ENCODE measurements at regions not wholly inside any gene's neighbourhood (a gene's known extent, or its start where the extent isn't known, plus 50 kb on each side); places are given as distances from the start of the nearest gene placed in this dataset.

DNA sequence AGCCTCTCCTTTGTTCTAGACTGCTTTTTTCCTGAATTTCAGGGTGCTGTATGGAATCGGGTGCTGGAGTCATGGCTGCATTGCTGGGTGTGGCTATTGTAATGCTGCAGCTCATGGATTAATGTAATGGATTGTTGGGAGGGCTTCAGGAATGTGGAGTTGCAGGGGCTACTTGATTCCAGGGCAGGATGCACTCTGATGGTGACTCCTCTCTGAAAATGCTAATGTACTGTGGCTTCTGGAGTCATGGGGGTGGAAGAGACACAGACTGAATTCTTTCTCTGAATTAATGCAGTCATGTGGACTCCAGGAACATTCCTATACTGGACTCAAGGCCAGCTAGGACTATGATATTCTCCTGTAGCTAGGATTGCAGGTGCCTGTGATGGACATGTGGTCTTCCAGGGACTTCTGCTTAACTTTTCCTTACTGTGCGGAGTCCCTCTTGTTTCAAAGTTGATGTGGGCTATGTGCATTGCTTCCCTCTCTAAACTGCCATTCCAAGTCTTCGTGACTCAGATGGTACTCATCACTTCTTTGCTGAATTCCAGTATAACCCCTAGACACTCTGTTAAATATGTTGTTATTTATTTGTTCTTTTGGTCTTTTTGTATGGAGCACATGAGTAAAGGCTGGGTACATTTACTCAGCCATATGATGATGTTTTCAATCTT lies 396.2 kb downstream of the KCTD16 start:
- no peaks in the 10 kb centered on the region for H3K9me3 ChIP-seq (ENCODE audit: insufficient read depth, low read length, severe bottlenecking)
- no peaks in the 10 kb centered on the region for H3K36me3 ChIP-seq (ENCODE audit: insufficient read depth, low read length)
- H3K27ac ChIP-seq (ENCODE audit: low read length) = no peak overlapping the region
- no peaks in the 10 kb centered on the region for H3K79me2 ChIP-seq (ENCODE audit: insufficient read depth, low read length)
- DNase-seq (no peak), ATAC-seq (ENCODE audit: insufficient read depth, low read depth) (no peak)
- H3K4me2 ChIP-seq (ENCODE audit: insufficient read depth, low read length) = no peak overlapping the region
- H3K27me3 ChIP-seq (ENCODE audit: insufficient read depth, low read length, poor library complexity) = no peaks in the 10 kb centered on the region
- no peak overlapping the region for H2AFZ ChIP-seq (ENCODE audit: low read depth, low read length)
- no peaks in the 10 kb centered on the region for H4K20me1 ChIP-seq (ENCODE audit: insufficient read depth, low read length)
- TF ChIP-seq CTCF (IDR thresholded peaks at IDR 0.05; ENCODE audit: borderline replicate concordance, extremely low read depth, low read length, poor library complexity, severe bottlenecking) (no peak), EZH2 (IDR thresholded peaks at IDR 0.05; ENCODE audit: borderline replicate concordance, low read depth, low read length, severe bottlenecking) (no peak)
- no peak overlapping the region for H3K9ac ChIP-seq (ENCODE audit: low read depth, low read length)
- no peaks in the 10 kb centered on the region for H3K4me1 ChIP-seq (ENCODE audit: insufficient read depth, low read length)
- H3K4me3 ChIP-seq (ENCODE audit: low read depth in 1 of 2, low read length in 2 of 2) = no peak overlapping the region

GRCh38 chr5:144549580-144549979 lies 378.9 kb downstream of the KCTD16 start:
- no peak overlapping the region for H3K4me3 ChIP-seq (ENCODE audit: low read depth in 1 of 2, low read length in 2 of 2)
- no peak overlapping the region for H3K27ac ChIP-seq (ENCODE audit: low read length)
- no peak overlapping the region for H3K4me2 ChIP-seq (ENCODE audit: insufficient read depth, low read length)
- DNase-seq = no peak
- H3K9ac ChIP-seq (ENCODE audit: low read depth, low read length) = no peak overlapping the region
- H4K20me1 ChIP-seq (ENCODE audit: insufficient read depth, low read length) = no peaks in the 10 kb centered on the region
- no peaks in the 10 kb centered on the region for H3K9me3 ChIP-seq (ENCODE audit: insufficient read depth, low read length, severe bottlenecking)
- H3K36me3 ChIP-seq (ENCODE audit: insufficient read depth, low read length) = no peaks in the 10 kb centered on the region
- TF ChIP-seq EZH2 (IDR thresholded peaks at IDR 0.05; ENCODE audit: borderline replicate concordance, low read depth, low read length, severe bottlenecking) (no peak), CTCF (IDR thresholded peaks at IDR 0.05; ENCODE audit: borderline replicate concordance, extremely low read depth, low read length, poor library complexity, severe bottlenecking) (no peak)
- H3K79me2 ChIP-seq (ENCODE audit: insufficient read depth, low read length) = no peaks in the 10 kb centered on the region
- H3K4me1 ChIP-seq (ENCODE audit: insufficient read depth, low read length) = no peaks in the 10 kb centered on the region
- H3K27me3 ChIP-seq (ENCODE audit: insufficient read depth, low read length, poor library complexity) = no peaks in the 10 kb centered on the region
- no peak overlapping the region for H2AFZ ChIP-seq (ENCODE audit: low read depth, low read length)
- ATAC-seq (ENCODE audit: insufficient read depth, low read depth) = no peak

GRCh38 chr5:144548936-144549335 lies 378.3 kb downstream of the KCTD16 start:
- no peak overlapping the region for H2AFZ ChIP-seq (ENCODE audit: low read depth, low read length)
- H3K9ac ChIP-seq (ENCODE audit: low read depth, low read length) = no peak overlapping the region
- no peaks in the 10 kb centered on the region for H3K4me1 ChIP-seq (ENCODE audit: insufficient read depth, low read length)
- no peak overlapping the region for H3K4me3 ChIP-seq (ENCODE audit: low read depth in 1 of 2, low read length in 2 of 2)
- H3K79me2 ChIP-seq (ENCODE audit: insufficient read depth, low read length) = no peaks in the 10 kb centered on the region
- H3K27me3 ChIP-seq (ENCODE audit: insufficient read depth, low read length, poor library complexity) = no peaks in the 10 kb centered on the region
- TF ChIP-seq CTCF (IDR thresholded peaks at IDR 0.05; ENCODE audit: borderline replicate concordance, extremely low read depth, low read length, poor library complexity, severe bottlenecking) (no peak), EZH2 (IDR thresholded peaks at IDR 0.05; ENCODE audit: borderline replicate concordance, low read depth, low read length, severe bottlenecking) (no peak)
- H3K9me3 ChIP-seq (ENCODE audit: insufficient read depth, low read length, severe bottlenecking) = no peaks in the 10 kb centered on the region
- DNase-seq = no peak
- no peak overlapping the region for H3K4me2 ChIP-seq (ENCODE audit: insufficient read depth, low read length)
- H3K36me3 ChIP-seq (ENCODE audit: insufficient read depth, low read length) = no peaks in the 10 kb centered on the region
- H3K27ac ChIP-seq (ENCODE audit: low read length) = no peak overlapping the region
- no peak for ATAC-seq (ENCODE audit: insufficient read depth, low read depth)
- no peaks in the 10 kb centered on the region for H4K20me1 ChIP-seq (ENCODE audit: insufficient read depth, low read length)
